WERI-Rb-1 (cell line): ENCODE measurements at regions not wholly inside any gene's neighbourhood (a gene's known extent, or its start where the extent isn't known, plus 50 kb on each side); places are given as distances from the start of the nearest gene placed in this dataset.
A peak's percentile ranks its signal among the peaks of the same experiment; 100 is the strongest.

Experiments used
- DNase-seq: peaks from one replicate; pipeline ENCODE4 v3.0.0-alpha.2; 2020
- H3K27ac ChIP-seq: fragments of 250-450 bp; sonication (Bioruptor Pico); 2 replicates; pipeline ENCODE4 v1.5.1; 2020; ENCODE audit warnings: mild to moderate bottlenecking, moderate library complexity
- H3K27me3 ChIP-seq: fragments of 250-450 bp; sonication (Bioruptor Pico); 2 replicates; pipeline ENCODE4 v1.5.1; 2021; ENCODE audit warnings: mild to moderate bottlenecking, low read depth, moderate library complexity; ENCODE audit not compliant: insufficient read depth, severe bottlenecking
- H3K36me3 ChIP-seq: fragments of 250-450 bp; sonication (Bioruptor Pico); 2 replicates; pipeline ENCODE4 v1.5.1; 2020; ENCODE audit warnings: mild to moderate bottlenecking, moderate library complexity
- H3K4me3 ChIP-seq: 2 replicates; pipeline ENCODE4 v1.5.1; 2011; ENCODE audit warnings: low read depth, mild to moderate bottlenecking, control low read depth, low read length
- H3K9me3 ChIP-seq: fragments of 250-450 bp; sonication (Bioruptor Pico); 2 replicates; pipeline ENCODE4 v1.5.1; 2021; ENCODE audit warnings: mild to moderate bottlenecking, moderate library complexity; ENCODE audit not compliant: severe bottlenecking
- CTCF ChIP-seq: IDR thresholded peaks from 2 replicates; pipeline ENCODE4 v1.5.1; 2011; ENCODE audit warnings: low read depth, mild to moderate bottlenecking, control low read depth, inconsistent platforms, low read length

GRCh38 chr2:129847043-129847442 lies 132.4 kb upstream of the RAB6C start:
- Histone ChIP-seq H3K4me3 (no peak overlapping the region), H3K27ac (no peak overlapping the region), H3K27me3 (no peaks in the 10 kb centered on the region), H3K9me3 (no peaks in the 10 kb centered on the region), H3K36me3 (no peaks in the 10 kb centered on the region)
- DNase-seq: no peak
- no peak for TF ChIP-seq CTCF

GRCh38 chr2:129849559-129850160 lies 129.8 kb upstream of the RAB6C start:
- no peaks in the 10 kb centered on the region for H3K27me3 ChIP-seq
- 0 out of 2 replicates have a peak, but pooled peaks have one; percentile 19 for TF ChIP-seq CTCF
- DNase-seq: no peak
- no peak overlapping the region for H3K27ac ChIP-seq
- H3K4me3 ChIP-seq: no peak overlapping the region
- no peaks in the 10 kb centered on the region for H3K36me3 ChIP-seq
- H3K9me3 ChIP-seq: no peaks in the 10 kb centered on the region

GRCh38 chr2:129857200-129857599 lies 122.3 kb upstream of the RAB6C start:
- Histone ChIP-seq H3K27ac (no peak overlapping the region), H3K36me3 (no peaks in the 10 kb centered on the region), H3K4me3 (no peak overlapping the region), H3K9me3 (no peaks in the 10 kb centered on the region), H3K27me3 (no peaks in the 10 kb centered on the region)
- no peak for DNase-seq
- no peak for TF ChIP-seq CTCF

GRCh38 chr2:129859175-129859574 lies 120.3 kb upstream of the RAB6C start:
- DNase-seq: no peak
- TF ChIP-seq CTCF: no peak
- no peaks in the 10 kb centered on the region for H3K36me3 ChIP-seq
- H3K4me3 ChIP-seq: no peak overlapping the region
- H3K27ac ChIP-seq: no peak overlapping the region
- H3K9me3 ChIP-seq: no peaks in the 10 kb centered on the region
- H3K27me3 ChIP-seq: no peaks in the 10 kb centered on the region

GRCh38 chr2:129860088-129860487 lies 119.4 kb upstream of the RAB6C start:
- Histone ChIP-seq H3K27me3 (no peaks in the 10 kb centered on the region), H3K36me3 (no peaks in the 10 kb centered on the region), H3K9me3 (no peaks in the 10 kb centered on the region), H3K27ac (no peak overlapping the region), H3K4me3 (no peak overlapping the region)
- no peak for TF ChIP-seq CTCF
- no peak for DNase-seq

- DNase-seq: no peak
- TF ChIP-seq CTCF: no peak
- H3K36me3 ChIP-seq: no peaks in the 10 kb centered on the region
- no peaks in the 10 kb centered on the region for H3K27me3 ChIP-seq
- no peaks in the 10 kb centered on the region for H3K9me3 ChIP-seq
- no peak overlapping the region for H3K4me3 ChIP-seq
- H3K27ac ChIP-seq: no peak overlapping the region
Observed at GRCh38 chr2:129861666-129862288, 117.7 kb upstream of the RAB6C start.
